Fibroblast of the aortic adventitia (primary cell): ENCODE measurements at regions not wholly inside any gene's neighbourhood (a gene's known extent, or its start where the extent isn't known, plus 50 kb on each side); places are given as distances from the start of the nearest gene placed in this dataset. TPM values are rescaled to one million over a fixed set of nuclear protein-coding genes. Genes with fewer than 3 reads are reported as not detected.

Source experiments
- DNase-seq: peaks from one replicate; pipeline ENCODE4 v3.0.0-alpha.2; 2010; ENCODE audit warnings: low read depth
- H3K4me3 ChIP-seq: 2 replicates; pipeline ENCODE4 v1.5.1; 2011; ENCODE audit warnings: low read depth, mild to moderate bottlenecking, control low read depth, low read length, moderate library complexity
- CTCF ChIP-seq: IDR thresholded peaks from 2 replicates; pipeline ENCODE4 v1.5.1; 2011; ENCODE audit warnings: mild to moderate bottlenecking, low read length, control low read depth, inconsistent platforms; ENCODE audit not compliant: insufficient read depth
- small RNA-seq: library from RNA; depleted of rRNA; stranded (forward); fragments of <200 nt; gene quantifications from one replicate; pipeline ENCODE3, GENCODE V24; 2012

DNA sequence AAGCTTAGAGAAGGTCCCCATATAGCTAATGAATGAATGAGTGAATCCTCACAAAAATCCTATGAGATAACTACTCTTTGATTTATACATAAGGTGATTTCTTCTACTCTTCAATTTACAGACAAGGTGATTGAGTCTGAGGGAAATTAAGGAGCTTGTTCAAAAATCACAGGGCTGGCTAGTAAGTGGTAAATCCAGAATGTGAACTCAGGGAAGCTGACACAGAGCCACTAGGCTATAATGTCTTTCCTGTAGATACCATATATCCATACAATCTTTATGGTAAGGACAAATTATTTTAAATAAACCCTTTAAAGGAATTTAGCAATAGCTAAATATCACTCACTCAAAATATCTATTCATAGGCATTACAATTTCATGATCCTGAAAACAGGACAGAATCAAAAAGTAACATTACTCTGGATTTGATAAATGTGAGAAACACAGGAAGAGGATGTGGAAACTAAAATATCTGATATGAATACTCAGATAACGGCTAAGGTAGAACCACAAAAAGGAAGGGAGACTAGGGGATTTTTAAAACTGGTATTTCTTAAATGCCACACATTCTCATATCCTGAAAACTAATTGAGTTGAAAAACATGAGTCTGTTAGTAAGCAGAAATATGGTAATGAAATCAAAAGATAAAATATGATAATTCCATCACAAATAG, 108.2 kb downstream of the NBPF12 start:
- no peak for DNase-seq
- no peak overlapping the region for H3K4me3 ChIP-seq
- TF ChIP-seq CTCF: no peak

Small RNAs in the stretch of these regions (small RNA-seq; reads per million reads assigned to genes)
- gene RNU1-151P: not detected
